HCEC 1CT (cell line): ENCODE measurements at regions not wholly inside any gene's neighbourhood (a gene's known extent, or its start where the extent isn't known, plus 50 kb on each side); places are given as distances from the start of the nearest gene placed in this dataset.
"Not testable (repeated sequence)": the region's sequence is repeated elsewhere in the genome, so short reads cannot be mapped to it uniquely, and the experiment has no call there.

Source experiments
- DNase-seq: peaks from one replicate; pipeline ENCODE4 v3.0.0-alpha.2; 2017

- DNase-seq: no peak
These were observed 98.3 kb upstream of the CPSF6 start for GRCh38 chr12:69141074-69141473.

- DNase-seq: no peak
These were observed 90.1 kb upstream of the CPSF6 start for GRCh38 chr12:69149270-69149669.

DNA sequence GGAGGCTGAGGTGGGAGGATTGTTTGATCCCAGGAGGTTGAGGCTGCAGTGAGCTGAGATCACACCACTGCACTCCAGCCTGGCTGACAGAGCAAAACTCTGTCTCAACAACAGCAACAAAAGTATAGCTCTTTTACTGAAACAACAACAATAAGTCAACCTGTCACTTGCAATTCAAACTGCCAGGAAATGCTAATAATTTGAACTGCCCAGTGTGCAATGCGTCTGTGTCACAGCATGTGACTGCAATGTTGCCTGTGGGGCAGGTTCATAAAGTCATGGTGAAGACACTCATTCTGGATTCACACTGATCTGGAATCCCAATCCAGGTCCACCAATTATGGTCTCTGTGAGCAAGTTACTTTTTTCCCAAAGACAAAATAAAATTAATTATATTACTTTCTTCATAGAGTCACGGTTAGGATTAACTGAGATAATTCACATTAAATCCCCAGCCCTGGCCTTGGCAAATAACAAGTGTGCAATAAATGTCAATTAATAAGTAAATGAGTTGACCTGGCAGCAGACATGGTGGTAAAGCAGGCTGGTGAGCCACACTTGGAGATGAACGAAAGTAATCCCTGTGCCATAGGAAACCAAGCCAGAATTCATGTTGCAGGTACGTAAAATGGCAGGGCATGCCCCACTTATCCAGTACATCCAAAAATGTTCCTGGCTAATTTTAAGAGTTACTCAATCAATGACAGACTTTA, 89.1 kb upstream of the CPSF6 start:
- no peak for DNase-seq

GRCh38 chr12:69150796-69151127, 88.6 kb upstream of the CPSF6 start:
- DNase-seq: no peak

DNA sequence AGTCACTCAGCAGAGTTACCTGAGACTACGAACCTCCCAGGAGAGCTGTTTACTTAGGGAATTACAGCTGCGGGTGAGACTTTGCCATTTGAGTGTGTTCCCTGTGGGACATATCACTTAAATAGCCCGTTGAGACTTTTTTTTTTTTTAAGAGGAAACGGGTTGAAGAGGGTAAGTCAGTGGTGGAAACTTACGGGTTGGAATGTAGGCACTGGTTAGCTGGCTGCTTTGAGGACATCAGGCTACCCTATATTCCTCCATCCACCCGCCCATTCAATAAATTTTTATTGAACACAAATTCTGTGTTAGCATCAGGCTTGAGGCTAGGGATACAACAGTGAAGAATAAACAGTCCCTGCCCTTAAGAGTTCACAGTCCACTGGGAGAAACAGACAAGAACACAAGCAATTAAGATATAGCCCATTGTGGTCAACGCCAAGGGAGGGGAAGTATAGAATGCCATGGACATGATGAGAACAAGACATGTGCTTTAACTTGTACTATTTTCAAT, 88.1 kb upstream of the CPSF6 start:
- DNase-seq: no peak

GRCh38 chr12:69154585-69155363, 84.6 kb upstream of the CPSF6 start:
- DNase-seq: peak; percentile 49

DNA sequence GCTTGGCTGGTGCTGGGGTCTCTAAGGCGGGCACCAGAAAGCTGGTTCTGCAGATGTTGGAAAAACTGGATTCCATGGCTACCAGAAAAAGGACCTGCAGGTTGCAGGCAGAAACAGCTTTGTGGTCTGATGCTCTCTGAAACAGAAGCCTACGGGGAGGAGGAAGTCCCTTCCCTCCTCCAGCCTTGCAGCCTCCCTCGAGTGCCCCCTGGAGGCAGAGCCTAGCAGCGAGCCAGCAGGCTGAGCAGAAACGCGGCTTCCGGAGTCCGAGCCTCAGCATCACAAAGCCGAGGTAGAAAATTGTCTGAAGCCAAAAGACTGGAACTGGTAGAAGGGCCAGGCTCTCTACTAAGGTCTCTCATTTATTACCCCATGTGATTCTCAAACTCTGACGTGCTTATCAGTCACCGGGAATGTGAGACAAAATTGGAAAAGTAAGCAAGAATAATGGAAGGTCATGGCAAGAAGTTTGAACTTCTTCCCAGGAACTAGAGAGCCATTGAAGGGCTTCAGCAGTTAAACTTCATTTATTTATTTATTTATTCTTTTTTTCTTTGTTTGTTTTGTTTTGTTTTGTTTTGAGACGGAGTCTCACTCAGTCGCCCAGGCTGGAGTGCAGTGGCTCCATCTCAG, 82.2 kb upstream of the CPSF6 start:
- DNase-seq: peak; percentile 75

GRCh38 chr12:69161829-69162228, 77.5 kb upstream of the CPSF6 start:
- DNase-seq: no peak

DNA sequence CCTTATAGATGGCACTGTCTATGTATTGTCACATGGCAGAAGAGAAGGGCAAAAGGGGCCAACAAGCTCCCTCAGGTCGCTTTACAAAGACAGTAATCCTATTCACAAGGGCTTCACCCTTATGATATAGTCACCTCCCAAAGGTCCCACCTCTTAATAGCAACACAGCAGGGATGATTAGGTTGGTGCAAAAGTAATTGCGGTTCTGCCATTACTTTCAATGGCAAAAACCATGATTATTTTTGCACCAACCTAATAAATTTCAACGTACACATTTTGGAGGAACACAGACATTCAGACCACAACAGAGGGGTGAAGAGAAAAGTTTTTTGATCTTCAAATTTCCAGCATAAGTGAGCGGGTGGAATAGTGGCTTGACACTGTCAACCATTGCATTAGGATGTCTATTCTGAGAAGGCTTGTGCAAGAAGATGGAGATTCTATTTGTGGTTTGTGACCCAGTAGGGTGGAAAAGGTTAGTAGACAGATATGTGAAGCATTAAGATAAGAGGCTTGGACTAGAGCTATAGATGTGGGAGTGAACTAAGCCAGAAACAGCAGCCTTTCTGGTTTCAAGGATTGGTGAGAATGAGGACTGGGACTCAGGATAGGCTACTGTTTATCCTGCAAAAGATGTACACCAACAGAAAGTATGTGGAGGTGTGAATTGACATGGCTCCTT, 75.5 kb upstream of the CPSF6 start:
- DNase-seq: no peak

DNA sequence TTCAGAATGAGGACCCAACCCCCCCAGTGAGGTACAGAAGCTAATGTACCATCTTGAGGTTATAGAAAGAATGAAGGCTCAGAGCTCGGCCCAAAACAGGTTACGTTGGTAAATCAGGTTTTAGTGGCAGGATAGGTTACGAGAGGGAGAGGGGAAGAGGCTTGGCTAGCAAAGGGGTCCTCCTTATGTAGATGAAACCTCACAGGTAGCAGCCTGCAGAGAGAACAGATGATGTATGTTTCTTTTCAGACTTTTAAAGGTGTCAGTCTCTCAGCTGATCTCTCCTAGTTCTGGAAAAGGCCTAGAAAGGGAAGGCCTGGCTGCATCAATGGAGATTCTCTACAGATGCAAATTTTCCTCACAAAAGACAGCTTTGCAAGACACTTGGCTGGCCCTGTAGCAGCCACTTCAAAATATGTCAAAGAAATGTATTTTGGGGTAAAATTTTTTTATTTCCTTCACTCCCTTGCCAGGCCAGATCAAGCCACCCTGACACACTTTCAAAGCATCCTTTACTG, 71.7 kb upstream of the CPSF6 start:
- no peak for DNase-seq

DNA sequence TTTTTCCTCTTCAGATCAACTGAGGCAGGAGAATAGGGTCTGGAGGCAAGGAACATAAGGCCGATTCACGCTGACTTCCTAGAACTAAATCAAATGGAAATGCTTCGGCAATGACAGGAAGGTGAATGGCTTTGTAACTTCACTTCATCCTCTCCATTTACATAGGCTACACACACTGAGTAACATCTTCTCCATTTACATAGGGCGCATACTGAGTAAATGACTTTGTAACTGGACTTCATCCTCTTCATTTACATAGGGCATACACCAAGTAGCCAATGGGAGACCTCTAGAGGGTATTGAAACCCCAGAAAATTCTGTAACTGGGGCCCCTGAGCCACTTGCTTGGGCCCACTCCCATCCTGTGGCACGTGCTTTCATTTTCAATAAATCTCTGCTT, 71.0 kb upstream of the CPSF6 start:
- no peak for DNase-seq

- no peak for DNase-seq
These were observed 70.5 kb upstream of the CPSF6 start for GRCh38 chr12:69168828-69169227.

- DNase-seq: no peak
These were observed 69.1 kb upstream of the CPSF6 start for GRCh38 chr12:69170293-69170692.

GRCh38 chr12:69171881-69172280, 67.5 kb upstream of the CPSF6 start:
- no peak for DNase-seq

DNA sequence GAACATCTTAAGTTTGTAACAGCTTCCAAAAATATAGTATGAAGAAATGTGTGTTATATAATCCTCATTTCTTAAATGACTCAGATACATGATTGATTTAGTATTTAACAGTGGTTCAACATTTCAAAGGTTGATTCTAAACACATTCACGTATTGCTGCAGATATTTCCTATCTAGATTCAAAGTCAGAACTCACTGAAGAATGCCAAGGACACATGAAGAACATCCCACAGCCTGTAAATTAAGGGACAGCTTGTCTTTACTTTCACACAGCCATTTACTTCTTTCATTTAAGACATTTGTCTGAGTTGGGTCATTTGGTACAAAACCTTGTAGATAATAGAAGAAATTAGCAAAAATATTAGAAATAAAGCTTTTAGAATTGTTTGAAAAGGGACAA, 66.9 kb upstream of the CPSF6 start:
- no peak for DNase-seq

- no peak for DNase-seq
These were observed 66.0 kb upstream of the CPSF6 start for GRCh38 chr12:69173368-69173767.

GRCh38 chr12:69179786-69180185, 59.6 kb upstream of the CPSF6 start:
- DNase-seq: no peak

DNA sequence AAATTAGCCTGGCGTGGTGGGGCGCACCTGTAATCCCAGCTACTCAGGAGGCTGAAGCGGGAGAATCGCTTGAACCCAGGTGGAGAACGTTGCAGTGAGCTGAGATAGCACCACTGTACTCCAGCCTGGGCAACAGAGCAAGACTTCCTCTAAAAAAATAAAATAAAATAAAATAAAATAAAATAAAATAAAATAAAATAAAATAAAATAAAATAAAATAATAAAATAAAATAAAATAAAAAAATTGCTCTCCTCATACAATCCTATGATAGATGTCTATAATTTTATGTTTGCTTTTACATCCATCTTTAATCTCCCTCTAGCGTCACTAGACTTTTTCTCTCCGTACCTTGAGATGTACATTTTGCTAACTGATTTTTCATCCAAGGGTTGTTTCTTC, 51.8 kb upstream of the CPSF6 start:
- not testable (repeated sequence) for DNase-seq

DNA sequence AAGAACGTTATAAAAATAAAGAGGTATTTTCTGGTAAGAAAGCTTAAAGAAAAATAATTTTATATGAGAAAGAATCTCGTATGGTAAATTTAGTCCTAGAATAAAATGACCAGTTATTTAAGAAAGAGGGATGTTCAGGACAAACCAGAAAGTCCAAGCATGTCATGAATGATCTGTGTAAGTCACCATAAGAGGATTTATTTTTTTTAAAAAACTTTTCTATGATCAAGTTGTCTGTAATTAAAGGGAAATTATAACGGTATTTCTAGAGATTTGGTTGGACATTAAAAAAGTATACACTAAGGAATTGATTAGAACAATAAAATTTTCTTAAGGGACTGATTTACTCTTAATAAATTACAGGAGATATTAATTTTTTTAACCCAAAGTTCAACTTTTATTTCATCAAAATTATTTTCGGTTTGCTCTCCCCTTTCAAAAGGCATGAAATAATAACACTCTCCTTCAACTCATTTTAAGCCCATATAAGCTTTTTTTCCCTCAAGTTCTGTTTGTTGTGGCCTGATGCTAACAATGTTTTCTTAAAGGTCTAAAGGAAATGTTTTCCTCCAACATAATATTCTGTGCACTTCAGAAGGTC, 49.9 kb upstream of the CPSF6 start:
- no peak for DNase-seq
